ENCODE measurements at regions not wholly inside any gene's neighbourhood (a gene's known extent, or its start where the extent isn't known, plus 50 kb on each side); places are given as distances from the start of the nearest gene placed in this dataset.

GRCh38 chr10:44198780-44199097 is 186.2 kb downstream of the CXCL12 start:
- DNase-seq (ENCODE audit: low read depth in 2 of 2): no peak

- DNase-seq (ENCODE audit: low read depth in 2 of 2): no peak
Observed at GRCh38 chr10:44198096-44198779, 186.7 kb downstream of the CXCL12 start.

- no peak for DNase-seq (ENCODE audit: low read depth in 2 of 2)
Observed at GRCh38 chr10:44197646-44198045, 187.3 kb downstream of the CXCL12 start.

GRCh38 chr10:44196336-44196735 is 188.6 kb downstream of the CXCL12 start:
- no peak for DNase-seq (ENCODE audit: low read depth in 2 of 2)

- no peak for DNase-seq (ENCODE audit: low read depth in 2 of 2)
Observed at GRCh38 chr10:44196008-44196320, 188.9 kb downstream of the CXCL12 start.

- no peak for DNase-seq (ENCODE audit: low read depth in 2 of 2)
Observed at GRCh38 chr10:44195112-44196007, 189.5 kb downstream of the CXCL12 start.

- no peak for DNase-seq (ENCODE audit: low read depth in 2 of 2)
Observed at GRCh38 chr10:44194435-44194834, 190.5 kb downstream of the CXCL12 start.

- no peak for DNase-seq (ENCODE audit: low read depth in 2 of 2)
Observed at GRCh38 chr10:44193567-44194220, 191.2 kb downstream of the CXCL12 start.

GRCh38 chr10:44193166-44193565 is 191.7 kb downstream of the CXCL12 start:
- no peak for DNase-seq (ENCODE audit: low read depth in 2 of 2)

GRCh38 chr10:44192435-44192834 is 192.5 kb downstream of the CXCL12 start:
- no peak for DNase-seq (ENCODE audit: low read depth in 2 of 2)

- no peak for DNase-seq (ENCODE audit: low read depth in 2 of 2)
Observed at GRCh38 chr10:44190541-44190940, 194.4 kb downstream of the CXCL12 start.

GRCh38 chr10:44186821-44187220 is 198.1 kb downstream of the CXCL12 start:
- DNase-seq (ENCODE audit: low read depth in 2 of 2): no peak

GRCh38 chr10:44186150-44186549 is 198.7 kb downstream of the CXCL12 start:
- DNase-seq (ENCODE audit: low read depth in 2 of 2): no peak

- no peak for DNase-seq (ENCODE audit: low read depth in 2 of 2)
Observed at GRCh38 chr10:44185315-44185666, 199.6 kb downstream of the CXCL12 start.

- no peak for DNase-seq (ENCODE audit: low read depth in 2 of 2)
Observed at GRCh38 chr10:44184633-44185314, 200.1 kb downstream of the CXCL12 start.

- no peak for DNase-seq (ENCODE audit: low read depth in 2 of 2)
Observed at GRCh38 chr10:44183667-44184632, 200.9 kb downstream of the CXCL12 start.

GRCh38 chr10:44182909-44183308 is 202.0 kb downstream of the CXCL12 start:
- no peak for DNase-seq (ENCODE audit: low read depth in 2 of 2)

- DNase-seq (ENCODE audit: low read depth in 2 of 2): no peak
Observed at GRCh38 chr10:44180321-44181168, 204.4 kb downstream of the CXCL12 start.

GRCh38 chr10:44178856-44179255 is 206.0 kb downstream of the CXCL12 start:
- no peak for DNase-seq (ENCODE audit: low read depth in 2 of 2)

GRCh38 chr10:44178281-44178680 is 206.6 kb downstream of the CXCL12 start:
- no peak for DNase-seq (ENCODE audit: low read depth in 2 of 2)
